Activated B cell treated with CpG ODN at 0.5 μM for 24 hours (primary cell): ENCODE measurements at regions not wholly inside any gene's neighbourhood (a gene's known extent, or its start where the extent isn't known, plus 50 kb on each side); places are given as distances from the start of the nearest gene placed in this dataset.

Source experiments
- ATAC-seq: fragments of 200-7000 bp; cut with Tn5 transposase; one replicate; pipeline ENCODE4 v1.10.0; 2021; ENCODE audit warnings: low read depth, mild to moderate bottlenecking, moderate library complexity
- CTCF ChIA-PET: fragments of 350-600 bp; sonication (Branson Sonifier 250); formaldehyde crosslinking; loops from one replicate; lab custom pipeline; 2021; ENCODE audit warnings: antibody characterized with exemption; lab: Charles Lee
- POLR2A ChIA-PET: fragments of 350-600 bp; sonication (Branson Sonifier 250); formaldehyde crosslinking; loops from one replicate; lab custom pipeline; 2021; ENCODE audit warnings: antibody characterized with exemption; lab: Charles Lee
- DNase-seq: peaks from one replicate; pipeline ENCODE4 v3.0.0; 2022
- H3K27ac Mint-ChIP-seq: one replicate; pipeline ENCODE4 v1.8.0; 2020; ENCODE audit warnings: mixed read lengths
- H3K27me3 Mint-ChIP-seq: one replicate; pipeline ENCODE4 v1.8.0; 2021; ENCODE audit warnings: mixed read lengths
- H3K36me3 Mint-ChIP-seq: one replicate; pipeline ENCODE4 v1.8.0; 2021; ENCODE audit warnings: low read depth, mixed read lengths
- H3K4me1 Mint-ChIP-seq: one replicate; pipeline ENCODE4 v1.8.0; 2021; ENCODE audit warnings: mixed read lengths
- H3K4me3 Mint-ChIP-seq: one replicate; pipeline ENCODE4 v1.8.0; 2020; ENCODE audit warnings: mild to moderate bottlenecking, mixed read lengths
- H3K9me3 Mint-ChIP-seq: one replicate; pipeline ENCODE4 v1.8.0; 2020; ENCODE audit warnings: mixed read lengths
- intact Hi-C: fragments of 100-400 bp; cut with micrococcal nuclease; formaldehyde crosslinking; loops from one replicate; pipeline ENCODE4 v1.15.1; 2024
- TF ChIP-seq, protein P1 (sequence below): fragments of 200-600 bp; IDR thresholded peaks from one replicate; pipeline ENCODE4 v1.8.0; 2022; ENCODE audit warnings: antibody characterized with exemption, mild to moderate bottlenecking

DNA sequence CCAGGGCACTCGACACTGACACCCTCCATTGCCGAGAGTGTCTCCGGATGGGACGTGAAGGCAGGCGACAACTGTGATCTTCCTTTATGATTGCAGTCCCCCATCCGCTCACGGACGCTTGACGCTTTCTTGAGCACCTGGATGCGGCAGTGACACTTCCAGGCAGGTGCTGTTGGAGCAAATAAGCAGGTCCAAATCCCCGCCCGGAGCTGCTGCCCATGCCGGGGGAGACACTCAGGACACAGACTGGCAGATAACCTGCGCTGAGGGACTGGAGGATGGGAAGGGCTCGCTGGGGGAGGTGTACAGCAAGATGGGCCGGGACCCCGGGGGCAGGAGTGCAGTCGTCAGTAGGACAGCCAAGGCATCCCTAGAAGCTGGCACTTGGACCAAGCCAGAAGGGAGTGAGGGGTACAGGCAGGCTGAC lies 1403.5 kb downstream of the BRD1 start:
- Mint-ChIP-seq H3K27me3 (peaks cover 15% of the 10 kb centered on the region), H3K4me3 (no peak overlapping the region), H3K4me1 (no peaks in the 10 kb centered on the region), H3K9me3 (no peaks in the 10 kb centered on the region), H3K36me3 (no peaks in the 10 kb centered on the region), H3K27ac (no peak overlapping the region)
- intact Hi-C loops, result no loop called here
- DNase-seq, result no peak
- POLR2A ChIA-PET, result no interaction called here
- ATAC-seq, result no peak
- CTCF ChIA-PET, result no interaction called here
- TF ChIP-seq, protein P1, sequence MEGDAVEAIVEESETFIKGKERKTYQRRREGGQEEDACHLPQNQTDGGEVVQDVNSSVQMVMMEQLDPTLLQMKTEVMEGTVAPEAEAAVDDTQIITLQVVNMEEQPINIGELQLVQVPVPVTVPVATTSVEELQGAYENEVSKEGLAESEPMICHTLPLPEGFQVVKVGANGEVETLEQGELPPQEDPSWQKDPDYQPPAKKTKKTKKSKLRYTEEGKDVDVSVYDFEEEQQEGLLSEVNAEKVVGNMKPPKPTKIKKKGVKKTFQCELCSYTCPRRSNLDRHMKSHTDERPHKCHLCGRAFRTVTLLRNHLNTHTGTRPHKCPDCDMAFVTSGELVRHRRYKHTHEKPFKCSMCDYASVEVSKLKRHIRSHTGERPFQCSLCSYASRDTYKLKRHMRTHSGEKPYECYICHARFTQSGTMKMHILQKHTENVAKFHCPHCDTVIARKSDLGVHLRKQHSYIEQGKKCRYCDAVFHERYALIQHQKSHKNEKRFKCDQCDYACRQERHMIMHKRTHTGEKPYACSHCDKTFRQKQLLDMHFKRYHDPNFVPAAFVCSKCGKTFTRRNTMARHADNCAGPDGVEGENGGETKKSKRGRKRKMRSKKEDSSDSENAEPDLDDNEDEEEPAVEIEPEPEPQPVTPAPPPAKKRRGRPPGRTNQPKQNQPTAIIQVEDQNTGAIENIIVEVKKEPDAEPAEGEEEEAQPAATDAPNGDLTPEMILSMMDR, result no peak

DNA sequence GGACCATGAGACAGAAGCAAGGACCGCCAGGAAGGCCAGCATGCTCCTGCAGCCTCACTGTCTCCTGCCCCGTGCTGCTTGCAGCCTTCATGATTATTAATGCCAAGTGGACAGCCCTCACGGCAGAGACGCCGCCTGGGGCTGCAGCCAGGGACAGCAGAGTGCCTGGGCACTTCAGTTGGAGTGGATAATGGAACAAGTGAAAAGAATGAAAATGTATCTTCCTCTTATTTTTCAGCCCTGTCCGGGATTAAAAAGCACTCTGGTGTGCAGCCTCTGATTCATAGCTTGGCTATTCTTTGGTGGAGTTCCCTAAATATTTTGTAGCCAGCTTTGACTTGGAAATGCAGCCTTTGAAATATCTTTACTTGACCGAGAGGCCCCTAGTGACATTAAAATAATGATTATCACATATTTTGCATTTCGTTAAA lies 1404.2 kb downstream of the BRD1 start:
- ATAC-seq, result no peak
- TF ChIP-seq, protein P1, result no peak
- H3K27me3 Mint-ChIP-seq, result peaks cover 16% of the 10 kb centered on the region
- ChIA-PET CTCF (no interaction called here), POLR2A (no interaction called here)
- H3K27ac Mint-ChIP-seq, result no peak overlapping the region
- intact Hi-C loops, result no loop called here
- H3K9me3 Mint-ChIP-seq, result no peaks in the 10 kb centered on the region
- H3K36me3 Mint-ChIP-seq, result no peaks in the 10 kb centered on the region
- no peaks in the 10 kb centered on the region for H3K4me1 Mint-ChIP-seq
- DNase-seq, result no peak
- H3K4me3 Mint-ChIP-seq, result no peak overlapping the region

DNA sequence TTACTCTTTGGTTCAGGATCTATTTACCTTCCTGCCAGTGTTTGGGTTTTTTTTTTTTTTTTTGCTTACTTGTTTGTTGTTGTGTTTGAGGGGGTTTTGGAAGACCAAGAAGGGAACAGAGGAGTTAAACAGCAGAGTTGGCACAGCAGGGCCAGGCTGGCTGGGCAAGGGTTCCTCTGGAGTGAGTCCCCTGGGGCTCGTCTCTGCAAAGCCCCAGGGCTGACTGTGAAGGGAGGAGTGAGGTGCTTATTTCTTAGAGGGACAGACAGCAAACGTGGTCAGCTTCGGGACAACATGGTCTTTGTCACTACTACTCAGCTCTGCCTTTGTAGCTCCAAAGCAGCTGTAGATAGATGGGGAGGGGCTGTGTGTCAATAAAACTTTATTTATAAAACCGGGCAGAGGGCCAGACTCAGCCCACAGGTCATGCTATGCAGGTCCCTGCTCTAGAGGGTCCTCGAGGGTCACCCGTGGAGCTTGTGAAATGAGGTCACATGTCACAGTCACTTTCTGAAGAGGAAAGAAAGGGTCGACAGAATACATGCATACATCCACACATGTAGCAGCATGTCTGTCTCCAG lies 1404.7 kb downstream of the BRD1 start:
- TF ChIP-seq, protein P1, result no peak
- ChIA-PET POLR2A (no interaction called here), CTCF (interaction anchor here (0.5 kb wide), 1 partner anchor 1072 kb away, joined by 3 read pairs; no protein-coding TSS in a partner anchor)
- no peak for ATAC-seq
- Mint-ChIP-seq H3K27ac (no peak overlapping the region), H3K4me1 (no peaks in the 10 kb centered on the region), H3K4me3 (no peak overlapping the region), H3K27me3 (peaks cover 16% of the 10 kb centered on the region), H3K36me3 (no peaks in the 10 kb centered on the region), H3K9me3 (no peaks in the 10 kb centered on the region)
- no peak for DNase-seq
- intact Hi-C loops, result no loop called here

DNA sequence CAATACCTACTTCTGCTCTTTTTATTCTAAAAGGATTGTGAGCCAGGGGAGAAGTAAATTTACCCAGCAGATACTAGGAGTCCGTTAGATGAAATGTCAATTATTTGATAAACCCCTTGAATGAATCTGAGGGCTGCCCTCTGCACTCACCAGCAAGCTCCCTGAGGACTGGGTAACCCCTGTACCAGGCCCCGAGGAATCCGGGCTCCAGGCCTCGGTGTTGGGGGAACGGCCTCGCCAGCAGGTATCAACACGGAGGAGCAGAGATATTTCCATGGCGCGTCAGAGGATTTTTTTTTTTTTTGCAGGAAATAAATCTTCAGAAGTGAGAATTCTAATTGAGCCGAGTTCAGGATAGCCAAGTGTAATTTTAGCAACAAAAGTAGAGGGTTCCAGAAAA lies 1408.8 kb downstream of the BRD1 start:
- POLR2A ChIA-PET, result no interaction called here
- ATAC-seq, result no peak
- intact Hi-C loops, result no loop called here
- CTCF ChIA-PET, result no interaction called here
- no peak overlapping the region for H3K4me3 Mint-ChIP-seq
- no peak overlapping the region for H3K27ac Mint-ChIP-seq
- no peaks in the 10 kb centered on the region for H3K36me3 Mint-ChIP-seq
- peaks cover 12% of the 10 kb centered on the region for H3K27me3 Mint-ChIP-seq
- no peaks in the 10 kb centered on the region for H3K9me3 Mint-ChIP-seq
- no peak for DNase-seq
- TF ChIP-seq, protein P1, result no peak
- no peaks in the 10 kb centered on the region for H3K4me1 Mint-ChIP-seq

DNA sequence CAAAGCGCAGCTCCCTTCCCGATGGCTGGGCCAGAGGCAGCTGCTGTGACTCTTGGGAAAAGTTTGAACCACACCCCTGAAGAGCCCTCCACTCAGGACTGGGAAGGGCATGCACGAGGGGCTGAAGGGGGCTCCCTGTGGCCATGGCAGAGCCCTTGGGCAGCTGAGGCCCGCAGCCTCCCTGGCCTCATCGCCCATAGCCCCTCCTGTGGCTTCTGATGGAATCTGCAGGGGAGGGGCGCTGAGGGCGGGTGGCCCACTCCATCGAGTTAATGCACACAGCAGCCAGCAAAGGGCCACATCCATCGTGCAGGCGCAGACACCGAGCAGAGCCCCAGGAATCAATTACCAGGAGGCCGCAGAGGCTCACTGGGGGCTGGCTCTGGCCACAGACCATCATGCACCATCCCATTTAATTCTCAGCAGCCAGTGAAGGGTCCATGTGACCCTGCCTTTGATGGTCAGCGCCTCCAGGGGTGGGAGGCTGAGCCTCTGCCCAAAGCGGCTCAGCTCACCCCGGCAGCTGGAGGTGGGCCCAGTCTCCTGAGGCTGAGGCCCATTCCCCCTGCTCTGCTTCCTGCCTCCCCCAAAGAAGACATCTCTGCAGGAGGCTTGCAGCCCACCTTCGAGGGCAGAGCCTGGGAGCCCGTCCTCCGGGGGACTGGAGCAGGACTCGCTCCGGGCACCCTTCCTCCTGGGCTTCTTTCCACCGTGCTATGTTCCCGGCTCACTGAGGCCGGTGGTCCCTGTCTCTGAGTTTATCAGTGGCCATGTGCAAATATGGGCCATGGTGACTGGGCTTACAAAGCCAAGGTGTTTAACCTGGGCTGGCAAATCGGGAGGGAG lies 1410.2 kb downstream of the BRD1 start:
- H3K36me3 Mint-ChIP-seq, result no peaks in the 10 kb centered on the region
- no peak overlapping the region for H3K4me3 Mint-ChIP-seq
- ATAC-seq, result no peak
- H3K27me3 Mint-ChIP-seq, result peaks cover 16% of the 10 kb centered on the region
- ChIA-PET CTCF (no interaction called here), POLR2A (no interaction called here)
- no peaks in the 10 kb centered on the region for H3K9me3 Mint-ChIP-seq
- TF ChIP-seq, protein P1, result no peak
- DNase-seq, result no peak
- H3K4me1 Mint-ChIP-seq, result no peaks in the 10 kb centered on the region
- intact Hi-C loops, result no loop called here
- no peak overlapping the region for H3K27ac Mint-ChIP-seq
